ENCODE measurements at regions not wholly inside any gene's neighbourhood (a gene's known extent, or its start where the extent isn't known, plus 50 kb on each side); places are given as distances from the start of the nearest gene placed in this dataset.
A peak's percentile ranks its signal among the peaks of the same experiment; 100 is the strongest.
"Not testable (repeated sequence)": the region's sequence is repeated elsewhere in the genome, so short reads cannot be mapped to it uniquely, and the experiment has no call there.

- CTCF ChIA-PET; H3K9me3 ChIP-seq (ENCODE audit: control insufficient read depth, insufficient read depth, low read depth, low read length); H3K36me3 ChIP-seq (ENCODE audit: control insufficient read depth in 2 of 2, insufficient read depth in 1 of 2, low read length in 2 of 2); H3K4me1 ChIP-seq (ENCODE audit: control insufficient read depth, insufficient read depth, low read length); POLR2A ChIA-PET; H3K27ac ChIP-seq (ENCODE audit: extremely low read depth, low read depth, low read length); H3K4me3 ChIP-seq (ENCODE audit: low read depth, low read length): not testable (repeated sequence)
- TF ChIP-seq PRDM1 (tag by site-specific recombination; IDR thresholded peaks at IDR 0.05), result peak; percentile 92
Measured at GRCh38 chrX:123002844-123003243, 181.2 kb upstream of the GRIA3 start.

- Histone ChIP-seq H3K9me3 (ENCODE audit: control insufficient read depth, insufficient read depth, low read depth, low read length) (no peaks in the 10 kb centered on the region), H3K27ac (ENCODE audit: extremely low read depth, low read depth, low read length) (no peak overlapping the region), H3K4me3 (ENCODE audit: low read depth, low read length) (no peak overlapping the region), H3K4me1 (ENCODE audit: control insufficient read depth, insufficient read depth, low read length) (no peaks in the 10 kb centered on the region), H3K36me3 (ENCODE audit: control insufficient read depth in 2 of 2, insufficient read depth in 1 of 2, low read length in 2 of 2) (no peaks in the 10 kb centered on the region)
- ChIA-PET CTCF (no interaction called here), POLR2A (no interaction called here)
- TF ChIP-seq ZNF664 (tag by site-specific recombination; IDR thresholded peaks at IDR 0.05) (no peak), MYNN (tag by site-specific recombination; IDR thresholded peaks at IDR 0.05; ENCODE audit: borderline replicate concordance) (no peak), ZNF37A (tag by site-specific recombination; IDR thresholded peaks at IDR 0.05) (no peak), ZEB2 (tag by site-specific recombination; IDR thresholded peaks at IDR 0.05) (no peak), ZNF48 (tag by site-specific recombination; IDR thresholded peaks at IDR 0.05) (no peak), EGR2 (tag by site-specific recombination; IDR thresholded peaks at IDR 0.05; ENCODE audit: low read depth) (no peak), ZNF223 (tag by site-specific recombination; IDR thresholded peaks at IDR 0.05) (no peak), ZBTB17 (tag by site-specific recombination; IDR thresholded peaks at IDR 0.05) (no peak), ZBTB1 (tag by site-specific recombination; IDR thresholded peaks at IDR 0.05) (no peak), ZNF473 (tag by site-specific recombination; IDR thresholded peaks at IDR 0.05) (no peak), ATF2 (tag by site-specific recombination; IDR thresholded peaks at IDR 0.05; ENCODE audit: low read depth) (no peak), ZNF837 (tag by site-specific recombination; IDR thresholded peaks at IDR 0.05) (no peak), PATZ1 (tag by site-specific recombination; IDR thresholded peaks at IDR 0.05) (no peak), KLF9 (tag by site-specific recombination; IDR thresholded peaks at IDR 0.05; ENCODE audit: low read depth) (no peak), ZNF843 (tag by site-specific recombination; IDR thresholded peaks at IDR 0.05) (no peak), ZBTB6 (tag by site-specific recombination; IDR thresholded peaks at IDR 0.05) (no peak), ZFHX2 (tag by site-specific recombination; conservative IDR thresholded peaks at IDR 0.05) (no peak)
- TF ChIP-seq, protein P1, sequence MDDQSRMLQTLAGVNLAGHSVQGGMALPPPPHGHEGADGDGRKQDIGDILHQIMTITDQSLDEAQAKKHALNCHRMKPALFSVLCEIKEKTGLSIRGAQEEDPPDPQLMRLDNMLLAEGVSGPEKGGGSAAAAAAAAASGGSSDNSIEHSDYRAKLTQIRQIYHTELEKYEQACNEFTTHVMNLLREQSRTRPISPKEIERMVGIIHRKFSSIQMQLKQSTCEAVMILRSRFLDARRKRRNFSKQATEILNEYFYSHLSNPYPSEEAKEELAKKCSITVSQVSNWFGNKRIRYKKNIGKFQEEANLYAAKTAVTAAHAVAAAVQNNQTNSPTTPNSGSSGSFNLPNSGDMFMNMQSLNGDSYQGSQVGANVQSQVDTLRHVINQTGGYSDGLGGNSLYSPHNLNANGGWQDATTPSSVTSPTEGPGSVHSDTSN (CRISPR knock-in tag; IDR thresholded peaks at IDR 0.05), result no peak
- TF ChIP-seq, protein P2, sequence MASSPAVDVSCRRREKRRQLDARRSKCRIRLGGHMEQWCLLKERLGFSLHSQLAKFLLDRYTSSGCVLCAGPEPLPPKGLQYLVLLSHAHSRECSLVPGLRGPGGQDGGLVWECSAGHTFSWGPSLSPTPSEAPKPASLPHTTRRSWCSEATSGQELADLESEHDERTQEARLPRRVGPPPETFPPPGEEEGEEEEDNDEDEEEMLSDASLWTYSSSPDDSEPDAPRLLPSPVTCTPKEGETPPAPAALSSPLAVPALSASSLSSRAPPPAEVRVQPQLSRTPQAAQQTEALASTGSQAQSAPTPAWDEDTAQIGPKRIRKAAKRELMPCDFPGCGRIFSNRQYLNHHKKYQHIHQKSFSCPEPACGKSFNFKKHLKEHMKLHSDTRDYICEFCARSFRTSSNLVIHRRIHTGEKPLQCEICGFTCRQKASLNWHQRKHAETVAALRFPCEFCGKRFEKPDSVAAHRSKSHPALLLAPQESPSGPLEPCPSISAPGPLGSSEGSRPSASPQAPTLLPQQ (tag by site-specific recombination; IDR thresholded peaks at IDR 0.05), result no peak
Measured at GRCh38 chrX:123013141-123013540, 170.9 kb upstream of the GRIA3 start.
